GM13977 (cell line): ENCODE measurements at regions not wholly inside any gene's neighbourhood (a gene's known extent, or its start where the extent isn't known, plus 50 kb on each side); places are given as distances from the start of the nearest gene placed in this dataset.

Experiments
- DNase-seq: peaks from one replicate; pipeline ENCODE4 v3.0.0; 2012; ENCODE audit warnings: low spot score
- CTCF ChIP-seq: IDR thresholded peaks from 2 replicates; pipeline ENCODE4 v1.5.1; 2012; ENCODE audit warnings: mild to moderate bottlenecking, control low read depth; ENCODE audit not compliant: insufficient read depth; ENCODE audit errors: extremely low read depth, missing control alignments
- in situ Hi-C: fragments of 300-500 bp; cut with MboI; formaldehyde crosslinking; loops from one replicate; pipeline ENCODE4 v1.12.0; 2022; ENCODE audit warnings: low sequenced_read_pairs, low pct_unique_long_range_greater_than_20kb, mixed read lengths, inconsistent platforms; ENCODE audit not compliant: unreplicated experiment

- no peak for TF ChIP-seq CTCF
- no peak for DNase-seq
- in situ Hi-C loops: no loop called here
These were observed 230.5 kb upstream of the THSD7B start for GRCh38 chr2:136534811-136535210.

GRCh38 chr2:136532171-136532570 is 233.2 kb upstream of the THSD7B start:
- no peak for TF ChIP-seq CTCF
- no peak for DNase-seq
- in situ Hi-C loops: no loop called here

- DNase-seq: no peak
- in situ Hi-C loops: no loop called here
- no peak for TF ChIP-seq CTCF
These were observed 233.6 kb upstream of the THSD7B start for GRCh38 chr2:136531731-136532130.

GRCh38 chr2:136530146-136530545 is 235.2 kb upstream of the THSD7B start:
- in situ Hi-C loops: no loop called here
- no peak for TF ChIP-seq CTCF
- no peak for DNase-seq

- DNase-seq: no peak
- in situ Hi-C loops: no loop called here
- no peak for TF ChIP-seq CTCF
These were observed 237.8 kb upstream of the THSD7B start for GRCh38 chr2:136527560-136527959.

- in situ Hi-C loops: no loop called here
These were observed 242.6 kb upstream of the THSD7B start for GRCh38 chr2:136522724-136523123.

More at GRCh38 chr2:136522724-136523123, 242.6 kb upstream of the THSD7B start:
- DNase-seq: no peak
- no peak for TF ChIP-seq CTCF
